Mesothelial cell of epicardium (in vitro differentiated cells): ENCODE measurements at regions not wholly inside any gene's neighbourhood (a gene's known extent, or its start where the extent isn't known, plus 50 kb on each side); places are given as distances from the start of the nearest gene placed in this dataset.

ENCODE experiments used
- DNase-seq, 2 experiments: peaks; one replicate each; pipeline ENCODE4 v3.0.0; 2021; ENCODE audit warnings: low spot score in 2 of 2; ENCODE audit not compliant: unreplicated experiment in 2 of 2
- H3K27ac Mint-ChIP-seq: 2 replicates; pipeline ENCODE4 v1.8.0; 2021; ENCODE audit warnings: mixed read lengths
- H3K27me3 Mint-ChIP-seq: 2 replicates; pipeline ENCODE4 v1.8.0; 2021; ENCODE audit warnings: low read depth, mixed read lengths
- H3K36me3 Mint-ChIP-seq: 2 replicates; pipeline ENCODE4 v1.8.0; 2021; ENCODE audit warnings: mixed read lengths
- H3K4me1 Mint-ChIP-seq: 2 replicates; pipeline ENCODE4 v1.8.0; 2021; ENCODE audit warnings: mixed read lengths
- H3K4me3 Mint-ChIP-seq: 2 replicates; pipeline ENCODE4 v1.8.0; 2021; ENCODE audit warnings: mild to moderate bottlenecking, moderate library complexity, mixed read lengths
- H3K9me3 Mint-ChIP-seq: 2 replicates; pipeline ENCODE4 v1.8.0; 2021; ENCODE audit warnings: mixed read lengths
- TF ChIP-seq, protein P1 (sequence below): fragments of 200-600 bp; sonication (generic); IDR thresholded peaks from one replicate; pipeline ENCODE4 v1.5.0; 2021; ENCODE audit warnings: antibody characterized with exemption; ENCODE audit not compliant: unreplicated experiment

DNA sequence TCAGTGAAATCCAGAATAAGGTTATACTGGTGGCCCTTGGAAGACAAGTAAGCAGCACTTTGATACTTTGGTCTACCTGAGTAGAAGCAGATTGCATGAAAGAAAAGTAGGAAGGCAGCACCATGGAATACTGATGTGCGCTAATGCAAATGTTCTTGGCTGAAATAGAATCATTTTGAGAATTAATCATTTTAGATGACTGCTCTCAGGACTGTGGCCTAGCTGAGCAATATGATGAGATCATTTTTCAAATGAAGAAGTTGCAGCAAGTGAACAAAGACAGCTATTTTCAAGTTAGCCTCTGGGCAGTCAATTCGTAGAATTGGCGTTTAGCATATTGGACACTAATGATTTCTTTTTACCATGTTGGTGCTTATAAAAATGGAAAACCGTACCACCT, 483.5 kb downstream of the TMEM232 start:
- peaks cover 1% of the 10 kb centered on the region for H3K27me3 Mint-ChIP-seq
- H3K4me1 Mint-ChIP-seq, result peaks cover 6% of the 10 kb centered on the region
- peaks cover 10% of the 10 kb centered on the region for H3K9me3 Mint-ChIP-seq
- H3K4me3 Mint-ChIP-seq, result no peak overlapping the region
- no peaks in the 10 kb centered on the region for H3K36me3 Mint-ChIP-seq
- TF ChIP-seq, protein P1, sequence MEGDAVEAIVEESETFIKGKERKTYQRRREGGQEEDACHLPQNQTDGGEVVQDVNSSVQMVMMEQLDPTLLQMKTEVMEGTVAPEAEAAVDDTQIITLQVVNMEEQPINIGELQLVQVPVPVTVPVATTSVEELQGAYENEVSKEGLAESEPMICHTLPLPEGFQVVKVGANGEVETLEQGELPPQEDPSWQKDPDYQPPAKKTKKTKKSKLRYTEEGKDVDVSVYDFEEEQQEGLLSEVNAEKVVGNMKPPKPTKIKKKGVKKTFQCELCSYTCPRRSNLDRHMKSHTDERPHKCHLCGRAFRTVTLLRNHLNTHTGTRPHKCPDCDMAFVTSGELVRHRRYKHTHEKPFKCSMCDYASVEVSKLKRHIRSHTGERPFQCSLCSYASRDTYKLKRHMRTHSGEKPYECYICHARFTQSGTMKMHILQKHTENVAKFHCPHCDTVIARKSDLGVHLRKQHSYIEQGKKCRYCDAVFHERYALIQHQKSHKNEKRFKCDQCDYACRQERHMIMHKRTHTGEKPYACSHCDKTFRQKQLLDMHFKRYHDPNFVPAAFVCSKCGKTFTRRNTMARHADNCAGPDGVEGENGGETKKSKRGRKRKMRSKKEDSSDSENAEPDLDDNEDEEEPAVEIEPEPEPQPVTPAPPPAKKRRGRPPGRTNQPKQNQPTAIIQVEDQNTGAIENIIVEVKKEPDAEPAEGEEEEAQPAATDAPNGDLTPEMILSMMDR, result no peak
- no peak for DNase-seq
- H3K27ac Mint-ChIP-seq, result no peak overlapping the region

DNA sequence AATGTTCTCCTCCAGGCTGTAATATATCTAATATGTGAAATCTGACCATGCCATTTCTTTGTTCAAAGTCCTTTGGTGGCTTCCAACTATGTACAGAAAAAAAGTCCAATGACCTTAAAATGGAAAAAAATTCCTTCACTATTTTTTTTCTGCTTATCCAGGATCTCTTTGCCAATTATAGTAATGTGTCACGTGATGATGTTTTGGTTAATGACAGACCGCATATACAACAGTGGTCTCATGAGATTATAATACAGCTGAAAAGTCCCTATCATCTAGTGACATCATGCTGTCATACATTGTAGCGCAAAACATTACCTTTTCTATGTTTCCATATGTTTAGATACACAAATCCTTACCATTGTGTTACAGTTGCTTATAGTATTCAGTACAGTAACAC, 477.6 kb downstream of the TMEM232 start:
- H3K4me3 Mint-ChIP-seq, result no peak overlapping the region
- no peak overlapping the region for H3K27ac Mint-ChIP-seq
- H3K9me3 Mint-ChIP-seq, result no peaks in the 10 kb centered on the region
- no peak for DNase-seq
- H3K36me3 Mint-ChIP-seq, result no peaks in the 10 kb centered on the region
- TF ChIP-seq, protein P1, result no peak
- peaks cover 1% of the 10 kb centered on the region for H3K27me3 Mint-ChIP-seq
- H3K4me1 Mint-ChIP-seq, result no peaks in the 10 kb centered on the region

DNA sequence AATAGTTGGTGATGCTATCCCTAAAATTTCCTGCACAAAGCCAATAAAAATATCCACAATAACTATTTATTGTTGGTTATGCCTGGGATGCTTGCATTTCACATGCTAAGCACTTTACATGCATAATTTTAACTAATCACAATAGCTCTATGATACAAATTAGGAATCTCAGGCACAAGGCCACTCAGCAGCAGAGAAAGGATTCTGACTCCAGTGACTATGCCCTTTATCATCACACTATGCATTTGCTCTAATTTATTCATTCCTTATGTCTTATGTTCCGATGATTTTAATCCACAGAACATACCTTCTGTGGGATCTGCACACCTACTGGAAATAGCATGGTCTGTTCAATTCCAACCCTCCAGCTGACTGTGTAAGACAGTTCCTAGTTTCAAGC, 476.1 kb downstream of the TMEM232 start:
- Mint-ChIP-seq H3K9me3 (no peaks in the 10 kb centered on the region), H3K4me1 (no peaks in the 10 kb centered on the region), H3K27me3 (no peaks in the 10 kb centered on the region), H3K36me3 (no peaks in the 10 kb centered on the region), H3K4me3 (no peak overlapping the region), H3K27ac (no peak overlapping the region)
- no peak for DNase-seq
- TF ChIP-seq, protein P1, result no peak

DNA sequence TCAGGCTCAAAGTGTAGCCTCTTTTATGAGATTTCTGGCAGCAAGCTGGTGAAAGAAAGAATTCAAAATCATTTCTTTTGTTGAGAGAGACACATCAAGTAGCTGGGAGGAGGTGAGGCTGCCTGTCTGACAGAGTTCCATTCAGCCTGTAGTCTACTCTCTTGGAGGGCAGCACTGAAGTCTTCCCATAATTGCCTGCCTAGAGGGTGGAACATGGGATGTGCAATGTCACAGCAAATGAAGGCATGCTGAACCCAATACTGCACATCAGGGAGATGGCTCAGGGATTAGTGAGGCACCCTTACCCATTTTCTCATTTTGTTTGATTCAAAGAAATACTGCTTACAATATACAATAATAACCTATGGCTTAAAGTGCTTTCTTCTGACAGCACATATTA, 475.7 kb downstream of the TMEM232 start:
- Mint-ChIP-seq H3K4me3 (no peak overlapping the region), H3K36me3 (no peaks in the 10 kb centered on the region), H3K4me1 (no peaks in the 10 kb centered on the region), H3K27ac (no peak overlapping the region), H3K27me3 (no peaks in the 10 kb centered on the region), H3K9me3 (no peaks in the 10 kb centered on the region)
- TF ChIP-seq, protein P1, result no peak
- DNase-seq, result no peak

DNA sequence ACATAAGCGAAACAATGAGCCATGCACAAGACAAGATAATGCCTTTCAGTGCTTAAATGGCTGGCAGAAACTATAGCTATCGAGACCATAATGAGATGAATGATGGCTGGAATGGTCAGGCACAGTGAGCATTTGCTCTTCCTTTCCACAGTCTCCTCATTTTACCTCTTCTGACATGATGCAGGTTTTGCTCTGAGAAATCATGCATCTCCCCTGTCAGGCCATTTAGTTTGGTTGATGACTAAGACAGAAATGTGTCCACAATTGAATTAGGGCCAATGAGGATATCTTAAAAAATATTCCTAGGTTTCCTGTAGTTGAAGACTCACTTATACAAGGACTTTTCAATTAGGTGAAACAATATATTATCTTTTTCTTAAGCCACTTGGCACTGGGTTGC, 475.1 kb downstream of the TMEM232 start:
- no peak for DNase-seq
- Mint-ChIP-seq H3K9me3 (no peaks in the 10 kb centered on the region), H3K4me3 (no peak overlapping the region), H3K27me3 (no peaks in the 10 kb centered on the region), H3K27ac (no peak overlapping the region), H3K4me1 (no peaks in the 10 kb centered on the region), H3K36me3 (no peaks in the 10 kb centered on the region)
- TF ChIP-seq, protein P1, result no peak

DNA sequence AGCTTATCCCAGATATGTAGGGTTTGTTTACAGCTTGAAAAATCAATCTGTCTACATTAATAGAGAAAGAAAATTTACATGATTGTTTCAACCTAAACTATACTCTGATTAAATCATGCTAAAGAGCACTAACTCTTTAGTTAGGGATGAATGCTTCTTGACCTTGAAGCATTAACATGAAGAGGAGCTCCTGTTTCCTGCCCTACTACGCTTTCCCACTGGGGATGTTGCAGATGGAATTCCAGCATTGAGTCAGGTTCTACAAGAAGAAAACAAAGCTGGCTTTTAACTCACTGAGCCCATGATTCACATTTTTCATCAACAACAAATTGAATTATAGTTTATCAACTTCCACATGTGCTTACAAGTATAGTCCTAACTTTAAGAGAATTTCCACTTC, 471.3 kb downstream of the TMEM232 start:
- DNase-seq, result no peak
- H3K36me3 Mint-ChIP-seq, result no peaks in the 10 kb centered on the region
- no peaks in the 10 kb centered on the region for H3K9me3 Mint-ChIP-seq
- no peak overlapping the region for H3K4me3 Mint-ChIP-seq
- no peaks in the 10 kb centered on the region for H3K27me3 Mint-ChIP-seq
- TF ChIP-seq, protein P1, result no peak
- peaks cover 6% of the 10 kb centered on the region for H3K4me1 Mint-ChIP-seq
- no peak overlapping the region for H3K27ac Mint-ChIP-seq
